HG02973 (cell line): ENCODE measurements at regions not wholly inside any gene's neighbourhood (a gene's known extent, or its start where the extent isn't known, plus 50 kb on each side); places are given as distances from the start of the nearest gene placed in this dataset.
"Not testable (repeated sequence)": the region's sequence is repeated elsewhere in the genome, so short reads cannot be mapped to it uniquely, and the experiment has no call there.

Experiments
- ATAC-seq: cut with Tn5 transposase; IDR thresholded peaks from one replicate; pipeline ENCODE4 v1.9.1; 2021; ENCODE audit warnings: moderate library complexity; ENCODE audit not compliant: unreplicated experiment

- ATAC-seq: peak; percentile 52
These were observed 615.4 kb upstream of the MIS18BP1 start for GRCh38 chr14:45868377-45868776.

- ATAC-seq: peak; percentile 45
These were observed 614.3 kb upstream of the MIS18BP1 start for GRCh38 chr14:45867046-45867894.

- ATAC-seq: no peak
These were observed 585.6 kb upstream of the MIS18BP1 start for GRCh38 chr14:45838597-45838996.

GRCh38 chr14:45819107-45819506 is 566.1 kb upstream of the MIS18BP1 start:
- ATAC-seq: no peak

GRCh38 chr14:45811155-45811554 is 558.2 kb upstream of the MIS18BP1 start:
- ATAC-seq: no peak

GRCh38 chr14:45810152-45810872 is 557.3 kb upstream of the MIS18BP1 start:
- ATAC-seq: no peak

- no peak for ATAC-seq
These were observed 554.3 kb upstream of the MIS18BP1 start for GRCh38 chr14:45807178-45807899.

GRCh38 chr14:45799511-45799910 is 546.5 kb upstream of the MIS18BP1 start:
- ATAC-seq: no peak

- ATAC-seq: no peak
These were observed 545.7 kb upstream of the MIS18BP1 start for GRCh38 chr14:45798659-45799058.

GRCh38 chr14:45796006-45796405 is 543.0 kb upstream of the MIS18BP1 start:
- not testable (repeated sequence) for ATAC-seq

- no peak for ATAC-seq
These were observed 540.1 kb upstream of the MIS18BP1 start for GRCh38 chr14:45793081-45793480.

- no peak for ATAC-seq
These were observed 537.3 kb upstream of the MIS18BP1 start for GRCh38 chr14:45790293-45790692.

GRCh38 chr14:45787167-45787566 is 534.2 kb upstream of the MIS18BP1 start:
- no peak for ATAC-seq

GRCh38 chr14:45786266-45786665 is 533.3 kb upstream of the MIS18BP1 start:
- no peak for ATAC-seq

- no peak for ATAC-seq
These were observed 532.2 kb upstream of the MIS18BP1 start for GRCh38 chr14:45785240-45785639.

- no peak for ATAC-seq
These were observed 513.2 kb upstream of the MIS18BP1 start for GRCh38 chr14:45766247-45766646.

- no peak for ATAC-seq
These were observed 504.7 kb upstream of the MIS18BP1 start for GRCh38 chr14:45757655-45758054.

- not testable (repeated sequence) for ATAC-seq
These were observed 503.4 kb upstream of the MIS18BP1 start for GRCh38 chr14:45756412-45756811.

- no peak for ATAC-seq
These were observed 490.9 kb upstream of the MIS18BP1 start for GRCh38 chr14:45743884-45744283.

GRCh38 chr14:45742187-45742586 is 489.2 kb upstream of the MIS18BP1 start:
- ATAC-seq: no peak

- ATAC-seq: no peak
These were observed 475.6 kb upstream of the MIS18BP1 start for GRCh38 chr14:45728434-45729225.
